Activated CD8-positive, alpha-beta memory T cell treated with anti-CD3 and anti-CD28 coated beads for 36 hours (primary cell): ENCODE measurements at regions not wholly inside any gene's neighbourhood (a gene's known extent, or its start where the extent isn't known, plus 50 kb on each side); places are given as distances from the start of the nearest gene placed in this dataset.
"Not testable (repeated sequence)": the region's sequence is repeated elsewhere in the genome, so short reads cannot be mapped to it uniquely, and the experiment has no call there.

ENCODE experiments used
- CTCF ChIA-PET: fragments of 350-600 bp; sonication (Branson Sonifier 250); formaldehyde crosslinking; loops from one replicate; lab custom pipeline; 2021; ENCODE audit warnings: antibody characterized with exemption; lab: Charles Lee
- POLR2A ChIA-PET: fragments of 350-600 bp; sonication (Branson Sonifier 250); formaldehyde crosslinking; loops from one replicate; lab custom pipeline; 2021; ENCODE audit warnings: antibody characterized with exemption; lab: Charles Lee

DNA sequence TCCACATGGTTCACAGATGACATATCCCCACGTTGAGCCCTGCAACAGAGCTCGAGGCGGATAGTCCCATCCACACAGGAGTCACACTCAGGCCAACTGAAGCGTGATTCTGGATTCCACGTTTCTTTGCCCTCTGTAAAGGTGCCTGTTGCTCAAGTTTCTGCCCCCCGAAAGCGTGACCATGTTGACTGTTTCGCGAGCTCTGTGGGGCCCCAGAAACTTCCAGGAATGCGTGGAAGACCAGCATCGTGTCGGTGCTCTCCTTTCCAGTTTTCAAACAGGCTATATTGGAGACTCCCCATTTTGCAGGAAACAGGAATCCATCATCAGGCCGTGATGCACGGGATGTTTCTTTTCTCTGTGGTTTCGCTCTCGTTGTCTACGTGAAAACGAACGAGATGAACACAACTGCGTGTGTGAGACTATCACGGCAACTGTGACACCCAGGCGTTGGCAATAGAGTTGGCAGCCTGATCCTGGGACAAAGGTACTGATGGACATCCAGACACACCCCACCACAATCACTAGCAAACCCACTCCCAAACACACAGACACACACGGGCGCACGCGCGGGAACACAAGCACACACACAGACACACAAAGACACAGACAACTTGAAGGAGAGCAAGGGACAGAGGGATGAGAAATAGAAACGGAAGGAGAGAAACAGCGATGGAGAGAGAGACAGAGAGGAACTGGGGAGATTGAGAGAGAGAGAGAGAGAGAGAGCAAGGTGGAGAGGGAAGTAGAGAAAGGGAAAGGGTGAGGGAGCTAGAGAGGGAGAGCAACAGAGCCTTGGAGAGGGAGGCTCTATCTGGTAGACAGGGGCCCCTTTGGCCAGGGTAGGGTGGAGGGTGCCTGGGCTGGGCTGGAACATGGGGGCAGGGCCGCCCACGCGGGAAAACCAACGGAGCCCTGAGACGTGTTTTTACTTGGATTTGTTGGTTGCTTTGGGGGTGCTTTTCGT is 1609.3 kb downstream of the SPATA31A7 start:
- CTCF ChIA-PET, result interaction anchor here (2.8 kb wide), 1 partner anchor 1018 kb away, joined by 10 read pairs; no protein-coding TSS in a partner anchor
- POLR2A ChIA-PET, result interaction anchor here (1.5 kb wide), 1 partner anchor 1018 kb away, joined by 3 read pairs; no protein-coding TSS in a partner anchor

DNA sequence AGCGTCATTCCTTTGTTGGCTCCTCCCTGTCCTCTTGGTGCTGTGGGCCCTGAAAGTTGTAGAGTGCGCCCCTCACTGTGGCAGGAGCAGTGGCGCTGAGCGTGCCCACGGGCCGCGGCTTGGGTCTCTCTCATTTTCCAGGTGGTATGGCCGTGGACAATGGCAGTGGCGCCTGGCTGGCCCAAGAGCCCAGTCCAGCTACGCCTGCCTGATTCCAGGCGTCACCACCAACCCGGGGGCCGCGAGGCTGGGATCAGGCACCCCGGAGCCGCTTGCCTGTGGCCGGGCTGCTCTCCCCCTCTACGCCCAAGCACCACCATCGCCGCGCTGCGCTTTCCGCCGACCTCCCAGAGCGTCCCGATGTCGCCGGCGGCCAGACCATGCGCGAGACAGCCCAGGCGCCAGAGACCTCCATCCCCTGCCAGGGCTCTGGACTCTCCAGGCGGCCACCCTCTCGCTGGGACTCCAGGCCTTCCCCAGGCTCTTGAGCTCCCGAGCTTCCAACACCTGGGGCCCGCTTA is 1610.1 kb downstream of the SPATA31A7 start:
- POLR2A ChIA-PET, result interaction anchor here (1.5 kb wide), 1 partner anchor 1017 kb away, joined by 3 read pairs; no protein-coding TSS in a partner anchor
- CTCF ChIA-PET, result interaction anchor here (2.8 kb wide), 1 partner anchor 1017 kb away, joined by 10 read pairs; no protein-coding TSS in a partner anchor

DNA sequence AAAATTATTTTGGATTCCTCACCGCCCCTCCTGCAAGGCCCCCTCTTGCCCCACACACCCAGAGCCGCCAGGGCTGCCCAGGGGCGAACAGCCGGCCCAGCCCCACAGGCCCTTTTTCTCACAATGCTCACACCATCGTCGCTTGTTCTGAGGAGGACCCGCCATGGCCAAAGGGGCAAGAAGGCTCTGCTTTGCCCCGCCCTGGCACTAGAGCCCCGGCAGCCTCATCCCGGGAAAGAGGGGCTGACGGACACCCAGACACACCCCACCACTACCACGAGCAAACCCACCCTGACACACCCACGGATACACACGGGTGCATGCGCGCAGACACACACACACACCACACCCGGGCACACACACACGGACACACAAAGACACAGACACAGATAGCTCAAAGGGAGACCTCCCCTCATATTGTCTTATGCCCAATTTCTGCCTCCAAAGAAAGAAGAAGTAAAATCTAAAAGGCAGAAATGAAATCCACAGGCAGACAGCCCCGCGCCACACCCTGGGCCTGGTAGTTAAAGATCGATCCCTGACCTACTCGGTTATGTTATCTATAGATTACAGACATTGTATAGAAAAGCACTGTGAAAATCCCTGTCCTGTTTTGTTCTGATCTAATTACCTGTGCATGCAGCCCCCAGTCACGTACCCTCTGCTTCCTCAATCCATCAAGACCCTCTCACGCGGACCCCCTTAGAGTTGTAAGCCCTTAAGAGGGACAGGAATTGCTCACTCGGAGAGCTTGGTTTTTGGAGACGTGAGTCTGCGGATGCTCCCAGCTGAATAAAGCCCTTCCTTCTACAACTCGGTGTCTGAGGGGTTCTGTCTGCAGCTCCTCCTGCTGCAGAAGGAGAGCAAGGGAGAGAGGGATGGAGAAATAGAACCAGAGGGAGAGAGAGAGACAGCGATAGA is 1610.9 kb downstream of the SPATA31A7 start:
- CTCF ChIA-PET, result interaction anchor here (2.8 kb wide), 1 partner anchor 1017 kb away, joined by 10 read pairs; no protein-coding TSS in a partner anchor
- POLR2A ChIA-PET, result not testable (repeated sequence)

DNA sequence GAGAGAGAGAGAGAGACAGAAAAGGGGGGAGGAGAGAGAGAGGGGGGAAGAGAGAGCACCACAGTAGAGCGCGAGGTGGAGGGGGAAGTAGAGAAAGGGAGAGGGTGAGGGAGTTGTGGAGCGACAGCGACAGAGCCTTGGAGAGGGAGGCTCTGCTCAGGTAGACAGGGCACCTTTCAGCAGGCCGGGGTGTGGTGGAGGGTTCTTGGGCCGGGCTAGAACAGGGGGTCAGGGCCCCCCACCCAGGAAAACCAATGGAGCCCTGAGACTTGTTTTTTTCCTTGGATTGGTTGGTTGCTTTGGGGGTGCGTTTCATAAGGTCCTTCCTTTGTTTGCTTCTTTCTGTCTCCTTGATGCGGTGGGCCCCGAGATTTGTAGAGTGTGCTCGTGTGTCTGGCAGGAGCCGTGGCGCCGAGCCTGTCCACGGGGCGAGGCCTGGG is 1611.6 kb downstream of the SPATA31A7 start:
- POLR2A ChIA-PET, CTCF ChIA-PET: not testable (repeated sequence)

DNA sequence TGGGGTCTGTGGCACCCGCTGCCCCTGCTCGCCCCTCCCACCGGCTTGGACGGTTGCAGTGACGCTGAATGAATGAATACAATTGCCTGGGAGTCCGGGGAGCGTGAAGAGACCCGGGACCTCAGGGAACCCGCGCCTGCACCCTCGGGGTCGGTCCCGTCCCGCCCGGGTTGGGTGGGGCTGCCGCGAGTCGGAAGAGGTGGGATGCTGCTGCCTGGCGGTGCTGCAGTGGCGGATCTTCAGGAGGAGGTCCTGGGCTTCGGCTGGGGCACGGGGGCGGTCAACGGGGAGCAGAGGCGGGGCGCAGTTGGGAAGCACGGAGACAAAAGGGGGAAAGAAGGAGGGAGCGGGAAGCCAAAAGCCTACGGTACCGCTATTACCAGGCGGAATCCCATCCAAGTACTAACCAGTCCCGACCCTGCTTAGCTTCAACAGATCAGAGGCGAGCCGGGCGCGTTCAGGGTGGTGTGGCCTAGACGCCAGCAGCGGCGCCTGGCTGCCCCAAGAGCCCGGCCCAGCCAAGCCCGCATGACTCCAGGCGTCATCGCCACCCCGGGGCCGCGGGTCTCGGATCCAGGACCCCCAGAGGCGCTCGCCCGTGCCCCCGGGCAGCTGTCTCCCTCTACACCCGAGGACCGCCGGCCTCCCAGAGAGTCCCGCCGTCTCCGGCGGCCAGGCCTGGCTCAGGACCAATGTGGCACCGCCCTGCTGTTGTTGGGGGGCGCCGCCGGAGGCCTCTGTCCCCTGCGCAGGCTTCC is 1612.3 kb downstream of the SPATA31A7 start:
- POLR2A ChIA-PET, CTCF ChIA-PET: not testable (repeated sequence)

DNA sequence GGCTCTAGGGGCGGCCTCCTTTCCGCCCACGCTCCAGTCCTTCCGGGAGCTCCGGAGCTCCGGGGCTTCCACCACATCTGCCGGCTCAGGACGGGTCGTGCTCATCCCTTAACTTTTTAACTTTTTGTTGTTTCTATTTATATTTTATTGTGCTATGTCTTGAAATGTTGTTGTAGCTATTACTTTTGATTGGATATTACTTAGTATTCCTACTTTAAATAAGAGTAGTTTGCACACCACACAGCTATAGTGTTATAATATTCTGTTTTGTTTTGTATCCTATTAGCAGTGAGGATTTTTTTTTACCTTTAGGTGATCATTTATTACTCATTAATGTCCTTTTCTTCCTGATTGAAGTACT is 1612.9 kb downstream of the SPATA31A7 start:
- POLR2A ChIA-PET, result not testable (repeated sequence)

DNA sequence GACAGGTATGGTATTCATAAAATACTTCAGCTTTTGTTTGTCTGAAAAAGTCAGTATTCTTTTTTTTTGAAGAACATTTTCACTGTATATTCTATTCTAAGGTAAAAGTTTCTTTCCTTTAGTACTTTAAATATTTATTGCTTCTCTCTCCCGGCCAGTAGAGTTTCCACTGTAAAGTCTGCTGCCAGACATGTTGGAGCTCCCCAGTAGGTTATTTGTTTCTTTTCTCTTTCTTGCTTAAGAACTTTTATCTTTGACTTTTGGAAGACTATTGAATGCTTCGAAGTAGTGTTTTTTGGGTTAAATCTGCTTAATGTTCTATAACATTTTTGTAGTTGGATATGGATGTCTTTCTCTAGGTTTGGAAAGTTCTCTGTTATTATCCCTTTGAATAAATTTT is 1613.3 kb downstream of the SPATA31A7 start:
- CTCF ChIA-PET, POLR2A ChIA-PET: not testable (repeated sequence)

More for the DNA sequence above, 1612.9 kb downstream of the SPATA31A7 start:
- CTCF ChIA-PET, result not testable (repeated sequence)

DNA sequence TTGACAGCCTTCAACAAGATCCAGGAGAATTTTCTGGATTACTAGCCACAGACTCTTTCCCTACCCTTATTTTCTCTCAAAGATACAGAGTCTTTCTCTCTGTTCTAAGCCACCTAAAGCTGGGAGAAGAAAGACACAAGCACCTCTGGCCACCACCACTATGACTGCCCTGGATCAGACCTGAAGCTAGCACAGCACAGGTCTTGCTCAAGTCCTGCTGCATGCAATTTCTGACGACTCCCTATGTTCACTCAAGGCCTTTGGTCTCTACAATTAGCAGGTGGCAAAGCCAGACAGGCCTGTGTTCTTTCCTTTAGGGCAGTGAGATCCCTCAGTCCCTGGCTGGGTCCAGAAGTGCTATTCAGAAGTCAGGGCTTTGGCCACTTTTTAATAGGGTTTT is 1614.5 kb downstream of the SPATA31A7 start:
- CTCF ChIA-PET, result not testable (repeated sequence)

DNA sequence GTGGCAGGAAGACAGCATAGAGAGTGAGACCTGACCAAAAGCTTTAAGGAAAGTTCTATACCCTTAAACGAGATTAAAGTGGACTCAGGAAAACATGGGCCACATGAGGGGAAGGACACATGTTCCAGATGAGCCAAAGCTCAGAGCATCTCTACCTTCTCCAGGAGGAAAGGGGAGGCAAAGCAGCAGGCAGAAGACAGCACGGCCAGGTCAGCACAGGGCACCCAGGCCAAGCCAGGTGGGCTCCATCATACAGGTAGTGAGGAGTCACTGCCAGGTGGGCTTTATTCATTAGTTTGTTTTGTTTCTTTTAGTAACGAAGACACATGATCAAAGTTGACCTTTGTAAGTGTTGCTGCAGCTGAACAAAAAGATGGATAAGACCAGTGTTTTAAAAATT is 1617.6 kb downstream of the SPATA31A7 start:
- CTCF ChIA-PET, POLR2A ChIA-PET: not testable (repeated sequence)

More for the DNA sequence above, 1614.5 kb downstream of the SPATA31A7 start:
- POLR2A ChIA-PET, result not testable (repeated sequence)

DNA sequence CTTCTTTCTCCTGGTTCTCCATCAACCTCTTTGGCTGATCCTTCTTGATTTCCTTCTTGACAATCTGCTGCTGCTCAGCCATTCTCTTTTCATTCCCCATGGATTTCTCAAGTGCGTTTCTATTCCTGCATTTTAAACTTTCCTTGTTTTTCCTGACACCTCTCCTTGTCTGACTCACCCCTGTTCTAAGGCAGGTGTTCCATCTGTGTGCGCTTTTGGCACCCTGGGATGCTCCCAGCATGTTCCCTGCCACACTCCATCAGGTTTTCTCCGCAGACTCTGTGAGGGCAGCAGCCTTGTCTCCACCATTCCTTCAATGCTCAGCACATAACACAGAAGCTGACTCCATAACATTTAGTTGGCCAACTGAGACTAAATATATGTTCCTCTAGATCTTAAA is 1618.2 kb downstream of the SPATA31A7 start:
- POLR2A ChIA-PET, result not testable (repeated sequence)

DNA sequence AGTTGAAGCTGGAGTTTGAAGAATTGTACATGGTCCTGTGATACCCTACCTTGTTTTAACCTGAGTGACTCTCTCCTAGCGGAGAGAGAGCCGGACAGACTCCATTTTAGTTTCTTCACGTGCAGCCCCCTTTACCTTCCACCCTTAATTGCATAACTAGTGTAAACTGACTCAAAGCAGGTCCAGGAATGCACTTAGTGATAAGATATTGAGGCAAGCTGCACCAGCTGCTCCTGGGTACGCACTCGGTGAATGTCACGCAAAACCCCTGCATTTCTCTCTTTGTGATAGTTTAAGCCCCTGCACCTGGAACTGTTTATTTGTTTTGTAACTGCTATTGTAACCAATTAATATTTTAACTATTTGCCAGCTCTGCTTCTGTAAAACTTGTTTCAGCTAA is 1620.5 kb downstream of the SPATA31A7 start:
- POLR2A ChIA-PET, CTCF ChIA-PET: not testable (repeated sequence)

More for the DNA sequence above, 1618.2 kb downstream of the SPATA31A7 start:
- CTCF ChIA-PET, result not testable (repeated sequence)

DNA sequence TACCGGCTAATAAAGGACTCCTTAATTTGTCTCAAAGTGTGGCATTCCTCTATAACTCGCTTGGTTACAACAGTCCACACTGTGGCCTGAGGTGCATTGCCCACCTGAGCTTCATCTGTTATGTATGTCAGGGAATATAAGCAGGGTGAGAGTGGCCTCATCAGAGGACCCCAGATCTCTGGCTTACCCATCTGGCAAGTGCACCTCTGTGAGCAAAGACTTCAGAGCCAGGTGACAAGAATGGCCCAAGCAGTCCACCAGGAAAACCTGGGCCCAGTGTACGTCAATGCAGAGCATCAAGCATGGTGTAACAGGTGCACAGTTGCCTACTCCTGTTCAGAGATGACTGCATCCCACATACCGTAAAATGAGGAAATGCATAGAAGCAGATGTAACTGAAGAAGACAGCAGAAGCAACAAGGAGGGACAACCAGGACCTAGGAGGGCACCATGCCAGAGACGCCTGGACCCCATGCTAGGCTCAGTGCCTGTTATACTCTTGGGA is 1621.0 kb downstream of the SPATA31A7 start:
- CTCF ChIA-PET, POLR2A ChIA-PET: not testable (repeated sequence)

DNA sequence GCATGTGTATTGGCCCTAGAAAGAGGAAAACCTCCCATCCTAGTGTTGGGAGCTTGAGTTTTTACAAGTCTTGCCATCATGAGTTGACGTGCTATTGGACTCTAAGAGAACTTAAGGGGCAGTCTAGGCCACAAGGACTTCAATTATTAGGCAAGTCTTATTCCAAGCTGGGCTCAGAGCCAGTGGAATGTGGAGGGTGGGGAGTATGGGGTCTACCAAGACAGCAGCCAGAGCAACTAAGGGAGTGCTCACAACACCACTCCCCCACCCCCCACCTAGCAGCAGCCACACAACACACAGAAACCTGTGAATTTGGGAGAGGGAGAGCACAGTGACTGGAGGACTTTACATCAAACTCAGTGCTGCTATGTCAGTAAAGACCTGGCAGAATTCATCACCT is 1625.6 kb downstream of the SPATA31A7 start:
- CTCF ChIA-PET, POLR2A ChIA-PET: not testable (repeated sequence)

DNA sequence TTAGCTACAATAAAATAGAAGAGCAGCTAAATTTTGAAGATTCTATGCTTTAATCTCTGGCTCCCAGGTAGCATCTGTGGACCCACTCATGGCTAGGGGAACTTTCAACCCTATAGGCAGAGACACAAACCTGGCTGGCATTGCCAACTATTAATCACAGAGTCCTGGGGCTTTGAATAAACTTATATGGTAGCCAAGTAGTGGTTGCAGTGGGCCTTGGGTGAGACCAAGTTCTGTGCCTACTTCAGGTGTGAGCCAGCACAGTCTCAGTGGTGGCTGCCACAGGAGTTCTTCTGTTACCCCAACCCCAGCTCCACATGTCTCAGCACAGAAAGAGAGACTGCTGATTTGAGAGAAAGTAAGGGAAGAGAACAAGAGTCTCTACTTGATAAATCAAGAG is 1626.5 kb downstream of the SPATA31A7 start:
- POLR2A ChIA-PET, CTCF ChIA-PET: not testable (repeated sequence)

DNA sequence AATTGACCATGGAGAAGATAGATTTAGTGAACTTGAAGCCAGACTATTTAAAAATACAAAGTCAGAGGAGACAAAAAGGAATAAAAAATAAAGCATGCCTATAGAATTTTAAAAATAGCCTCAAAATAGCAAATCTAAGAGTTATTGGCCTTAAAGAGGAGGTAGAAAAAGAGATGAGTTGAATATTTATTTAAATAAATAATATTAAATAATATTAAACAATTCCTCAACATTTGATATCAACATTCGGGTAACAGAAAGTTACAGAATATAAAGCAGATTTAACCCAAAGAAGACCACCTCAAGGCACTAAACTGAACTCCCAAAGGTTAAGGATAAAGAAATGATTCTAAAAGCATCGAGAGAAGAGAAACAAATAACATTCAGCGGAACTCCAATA is 1627.4 kb downstream of the SPATA31A7 start:
- CTCF ChIA-PET, POLR2A ChIA-PET: not testable (repeated sequence)

DNA sequence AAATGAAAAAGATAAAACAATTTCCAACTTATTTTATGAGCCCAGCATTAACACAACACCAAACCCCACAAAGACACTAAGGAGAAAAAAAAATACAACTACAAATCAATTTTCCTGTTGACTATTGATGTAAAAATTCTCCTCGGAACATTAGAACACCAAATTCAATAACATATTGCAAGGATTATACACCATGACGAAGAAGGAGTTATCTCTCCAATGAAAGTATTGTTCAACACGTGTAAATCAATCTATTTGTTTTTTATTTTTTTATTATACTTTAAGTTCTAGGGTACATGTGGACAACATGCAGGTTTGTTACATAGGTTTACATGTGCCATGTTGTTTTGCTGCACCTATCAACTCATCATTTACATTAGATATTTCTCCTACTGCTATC is 1632.3 kb downstream of the SPATA31A7 start:
- POLR2A ChIA-PET, result not testable (repeated sequence)

DNA sequence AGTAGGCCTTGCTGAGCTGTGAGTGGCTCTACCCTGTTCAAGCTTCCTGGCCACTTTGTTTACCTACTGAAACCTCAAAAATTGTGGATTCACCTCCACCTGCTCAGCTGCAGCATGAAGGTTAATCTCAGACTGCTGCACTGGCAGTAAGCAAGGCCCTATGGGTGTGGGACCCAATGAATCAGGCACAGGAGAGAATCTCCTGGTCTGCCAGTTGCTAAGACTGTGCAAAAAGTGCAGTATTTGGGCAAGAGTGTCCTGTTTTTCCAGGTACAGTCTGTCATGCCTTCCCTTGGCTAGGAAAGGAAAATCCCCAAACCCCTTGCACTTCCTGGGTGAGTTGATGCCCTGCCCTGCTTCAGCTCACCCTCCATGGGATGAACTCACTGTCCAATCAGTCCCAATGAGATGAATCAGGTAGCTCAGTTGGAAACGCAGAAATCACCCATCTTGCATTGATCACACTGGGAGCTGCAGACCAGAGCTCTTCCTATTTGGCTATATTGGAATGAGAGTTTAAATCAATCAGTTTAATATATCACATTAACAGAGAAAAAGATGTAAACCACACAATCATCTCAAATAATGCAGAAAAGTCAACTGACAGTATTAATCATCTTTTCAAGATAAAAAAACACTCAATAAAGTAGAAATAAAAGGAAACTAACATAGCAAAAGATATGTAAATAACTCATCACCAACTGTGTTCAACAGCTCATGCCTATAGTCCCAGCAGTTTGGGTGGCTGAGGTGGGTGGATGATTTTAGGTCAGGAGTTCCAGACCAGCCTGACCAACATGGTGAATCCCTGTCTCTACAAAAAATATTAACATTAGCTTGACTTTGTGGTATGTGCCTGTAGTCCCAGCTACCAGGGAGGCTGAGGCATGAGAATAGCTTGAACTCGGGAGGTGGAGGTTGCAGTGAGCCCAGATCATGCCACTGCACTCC is 1638.4 kb downstream of the SPATA31A7 start:
- CTCF ChIA-PET, POLR2A ChIA-PET: not testable (repeated sequence)

More for the DNA sequence above, 1632.3 kb downstream of the SPATA31A7 start:
- CTCF ChIA-PET, result not testable (repeated sequence)
